ENCODE measurements at regions not wholly inside any gene's neighbourhood (a gene's known extent, or its start where the extent isn't known, plus 50 kb on each side); places are given as distances from the start of the nearest gene placed in this dataset.

- DNase-seq (ENCODE audit: low read depth): no peak
These were observed 448.7 kb upstream of the NETO1 start for GRCh38 chr18:73316513-73316912.

GRCh38 chr18:73315381-73315780, 447.6 kb upstream of the NETO1 start:
- DNase-seq (ENCODE audit: low read depth): no peak

GRCh38 chr18:73313476-73313875, 445.7 kb upstream of the NETO1 start:
- no peak for DNase-seq (ENCODE audit: low read depth)

GRCh38 chr18:73296686-73297085, 428.9 kb upstream of the NETO1 start:
- DNase-seq (ENCODE audit: low read depth): no peak

- DNase-seq (ENCODE audit: low read depth): no peak
These were observed 424.4 kb upstream of the NETO1 start for GRCh38 chr18:73292156-73292555.

GRCh38 chr18:73288813-73289212, 421.0 kb upstream of the NETO1 start:
- DNase-seq (ENCODE audit: low read depth): no peak

GRCh38 chr18:73286584-73286983, 418.8 kb upstream of the NETO1 start:
- no peak for DNase-seq (ENCODE audit: low read depth)

- no peak for DNase-seq (ENCODE audit: low read depth)
These were observed 416.0 kb upstream of the NETO1 start for GRCh38 chr18:73283788-73284187.

- no peak for DNase-seq (ENCODE audit: low read depth)
These were observed 415.2 kb upstream of the NETO1 start for GRCh38 chr18:73283032-73283431.

- no peak for DNase-seq (ENCODE audit: low read depth)
These were observed 411.7 kb upstream of the NETO1 start for GRCh38 chr18:73279498-73279897.

- DNase-seq (ENCODE audit: low read depth): no peak
These were observed 407.2 kb upstream of the NETO1 start for GRCh38 chr18:73274812-73275621.

- no peak for DNase-seq (ENCODE audit: low read depth)
These were observed 403.3 kb upstream of the NETO1 start for GRCh38 chr18:73270920-73271634.

- no peak for DNase-seq (ENCODE audit: low read depth)
These were observed 396.8 kb upstream of the NETO1 start for GRCh38 chr18:73264562-73264921.

- DNase-seq (ENCODE audit: low read depth): no peak
These were observed 394.1 kb upstream of the NETO1 start for GRCh38 chr18:73261923-73262322.

GRCh38 chr18:73261243-73261642, 393.5 kb upstream of the NETO1 start:
- no peak for DNase-seq (ENCODE audit: low read depth)

GRCh38 chr18:73258375-73259087, 390.7 kb upstream of the NETO1 start:
- DNase-seq (ENCODE audit: low read depth): no peak

- DNase-seq (ENCODE audit: low read depth): no peak
These were observed 386.8 kb upstream of the NETO1 start for GRCh38 chr18:73254564-73254963.

- DNase-seq (ENCODE audit: low read depth): no peak
These were observed 381.2 kb upstream of the NETO1 start for GRCh38 chr18:73249030-73249429.

- DNase-seq (ENCODE audit: low read depth): no peak
These were observed 379.0 kb upstream of the NETO1 start for GRCh38 chr18:73246763-73247162.

GRCh38 chr18:73245345-73245744, 377.6 kb upstream of the NETO1 start:
- no peak for DNase-seq (ENCODE audit: low read depth)

- DNase-seq (ENCODE audit: low read depth): no peak
These were observed 376.6 kb upstream of the NETO1 start for GRCh38 chr18:73244401-73244800.

GRCh38 chr18:73240899-73241298, 373.1 kb upstream of the NETO1 start:
- no peak for DNase-seq (ENCODE audit: low read depth)

GRCh38 chr18:73235921-73236320, 368.1 kb upstream of the NETO1 start:
- no peak for DNase-seq (ENCODE audit: low read depth)

Data from stromal cell of bone marrow (primary cell).